ENCODE measurements at regions not wholly inside any gene's neighbourhood (a gene's known extent, or its start where the extent isn't known, plus 50 kb on each side); places are given as distances from the start of the nearest gene placed in this dataset.

DNA sequence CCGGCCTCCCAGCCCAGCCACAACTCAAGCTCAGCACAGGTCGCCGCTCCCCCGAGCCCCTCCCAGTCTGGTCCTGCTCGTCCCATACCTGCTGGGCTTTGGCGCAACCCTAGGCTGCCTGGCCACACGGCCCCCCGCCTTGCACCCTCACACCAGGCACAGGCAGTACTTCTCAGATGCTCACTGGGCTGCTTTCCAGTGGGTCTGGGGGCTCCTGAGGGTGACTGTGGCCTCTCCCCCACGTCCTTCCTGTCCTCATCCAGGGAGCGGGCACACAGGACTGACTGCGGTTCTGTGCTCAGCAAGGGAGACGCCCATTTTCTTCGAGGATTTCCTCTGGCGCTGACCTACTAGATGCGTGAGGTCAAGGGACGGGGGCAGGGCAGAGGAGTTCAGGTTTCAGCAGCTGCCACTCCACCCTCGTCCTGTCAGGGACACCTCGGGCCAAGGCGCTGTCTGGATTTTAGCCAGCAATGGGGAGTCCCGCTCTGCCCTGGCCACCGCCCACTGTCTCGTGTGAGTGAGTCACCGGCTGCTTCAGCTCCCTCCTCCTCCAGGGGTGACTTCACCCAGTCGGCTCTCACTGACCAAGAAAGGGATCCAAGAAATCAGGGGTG, 115.8 kb downstream of the NPIPB11 start (continued):
- peak; percentile 55; the same call in 1 of the 2 replicates for TF ChIP-seq RXRA (CRISPR knock-in tag; IDR thresholded peaks at IDR 0.05)
- TF ChIP-seq, protein P1, sequence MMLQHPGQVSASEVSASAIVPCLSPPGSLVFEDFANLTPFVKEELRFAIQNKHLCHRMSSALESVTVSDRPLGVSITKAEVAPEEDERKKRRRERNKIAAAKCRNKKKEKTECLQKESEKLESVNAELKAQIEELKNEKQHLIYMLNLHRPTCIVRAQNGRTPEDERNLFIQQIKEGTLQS (CRISPR knock-in tag; IDR thresholded peaks at IDR 0.05): peak; percentile 84
- TF ChIP-seq BCL6 (CRISPR knock-in tag; IDR thresholded peaks at IDR 0.05): peak; percentile 6; the same call in 1 of the 2 replicates
- peak; percentile 17; the same call in 1 of the 2 replicates for TF ChIP-seq HNF4A (CRISPR knock-in tag; IDR thresholded peaks at IDR 0.05)
- TF ChIP-seq GATAD2A (CRISPR knock-in tag; IDR thresholded peaks at IDR 0.05): peak; percentile 44
- TF ChIP-seq FOXK2 (IDR thresholded peaks at IDR 0.05): no peak
- TF ChIP-seq TBX2 (CRISPR knock-in tag; IDR thresholded peaks at IDR 0.05; ENCODE audit: borderline replicate concordance): 0 out of 2 replicates have a peak, but pooled peaks have one; percentile 35
- TF ChIP-seq STAT5B (CRISPR knock-in tag; IDR thresholded peaks at IDR 0.05): no peak
- 0 out of 2 replicates have a peak, but pooled peaks have one; percentile 50 for TF ChIP-seq ZNF556 (CRISPR knock-in tag; IDR thresholded peaks at IDR 0.05; ENCODE audit: borderline replicate concordance)
- no peak for TF ChIP-seq ZBTB3 (CRISPR knock-in tag; IDR thresholded peaks at IDR 0.05; ENCODE audit: borderline replicate concordance, low read depth)
- TF ChIP-seq MAFF (IDR thresholded peaks at IDR 0.05; ENCODE audit: low read depth, low read length): no peak
- peak; percentile 81 for TF ChIP-seq SIX4 (CRISPR knock-in tag; IDR thresholded peaks at IDR 0.05)
- TF ChIP-seq ZNF263 (CRISPR knock-in tag; IDR thresholded peaks at IDR 0.05): peak; percentile 53; the same call in 1 of the 2 replicates
- TF ChIP-seq RFX5 (IDR thresholded peaks at IDR 0.05; ENCODE audit: low read depth, low read length): no peak
- peak; percentile 70; the same call in 1 of the 2 replicates for TF ChIP-seq KDM2A (CRISPR knock-in tag; IDR thresholded peaks at IDR 0.05; ENCODE audit: borderline replicate concordance, low read depth)
- TF ChIP-seq SP5 (CRISPR knock-in tag; IDR thresholded peaks at IDR 0.05; ENCODE audit: borderline replicate concordance, low read depth): 0 out of 2 replicates have a peak, but pooled peaks have one; percentile 36
- no peak for TF ChIP-seq SYNCRIP (IDR thresholded peaks at IDR 0.05; ENCODE audit: insufficient read depth, low read depth, low read length)
- TF ChIP-seq HOXA3 (CRISPR knock-in tag; IDR thresholded peaks at IDR 0.05): no peak
- TF ChIP-seq NR2F6 (IDR thresholded peaks at IDR 0.05): peak; percentile 46; the same call in 1 of the 2 replicates
- no peak; the same call in 1 of the 2 replicates for TF ChIP-seq NR2F6 (CRISPR knock-in tag; IDR thresholded peaks at IDR 0.05)
- TF ChIP-seq ZSCAN25 (CRISPR knock-in tag; IDR thresholded peaks at IDR 0.05): no peak
- TF ChIP-seq GATAD1 (CRISPR knock-in tag; IDR thresholded peaks at IDR 0.05): no peak
- TF ChIP-seq, protein P2, sequence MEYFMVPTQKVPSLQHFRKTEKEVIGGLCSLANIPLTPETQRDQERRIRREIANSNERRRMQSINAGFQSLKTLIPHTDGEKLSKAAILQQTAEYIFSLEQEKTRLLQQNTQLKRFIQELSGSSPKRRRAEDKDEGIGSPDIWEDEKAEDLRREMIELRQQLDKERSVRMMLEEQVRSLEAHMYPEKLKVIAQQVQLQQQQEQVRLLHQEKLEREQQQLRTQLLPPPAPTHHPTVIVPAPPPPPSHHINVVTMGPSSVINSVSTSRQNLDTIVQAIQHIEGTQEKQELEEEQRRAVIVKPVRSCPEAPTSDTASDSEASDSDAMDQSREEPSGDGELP (IDR thresholded peaks at IDR 0.05; ENCODE audit: borderline replicate concordance, low read depth): peak; percentile 35; the same call in 1 of the 2 replicates
- TF ChIP-seq SAP130 (CRISPR knock-in tag; IDR thresholded peaks at IDR 0.05; ENCODE audit: low read depth): peak; percentile 55
- 0 out of 2 replicates have a peak, but pooled peaks have one; percentile 31 for TF ChIP-seq JUN (CRISPR knock-in tag; IDR thresholded peaks at IDR 0.05)
- TF ChIP-seq, protein P3, sequence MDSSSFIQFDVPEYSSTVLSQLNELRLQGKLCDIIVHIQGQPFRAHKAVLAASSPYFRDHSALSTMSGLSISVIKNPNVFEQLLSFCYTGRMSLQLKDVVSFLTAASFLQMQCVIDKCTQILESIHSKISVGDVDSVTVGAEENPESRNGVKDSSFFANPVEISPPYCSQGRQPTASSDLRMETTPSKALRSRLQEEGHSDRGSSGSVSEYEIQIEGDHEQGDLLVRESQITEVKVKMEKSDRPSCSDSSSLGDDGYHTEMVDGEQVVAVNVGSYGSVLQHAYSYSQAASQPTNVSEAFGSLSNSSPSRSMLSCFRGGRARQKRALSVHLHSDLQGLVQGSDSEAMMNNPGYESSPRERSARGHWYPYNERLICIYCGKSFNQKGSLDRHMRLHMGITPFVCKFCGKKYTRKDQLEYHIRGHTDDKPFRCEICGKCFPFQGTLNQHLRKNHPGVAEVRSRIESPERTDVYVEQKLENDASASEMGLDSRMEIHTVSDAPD (CRISPR knock-in tag; IDR thresholded peaks at IDR 0.05): no peak
- TF ChIP-seq SIX1 (CRISPR knock-in tag; IDR thresholded peaks at IDR 0.05; ENCODE audit: borderline replicate concordance): peak; percentile 26; the same call in 1 of the 2 replicates

Data from HepG2 (cell line).